ENCODE measurements at regions not wholly inside any gene's neighbourhood (a gene's known extent, or its start where the extent isn't known, plus 50 kb on each side); places are given as distances from the start of the nearest gene placed in this dataset.

GRCh38 chr1:88175120-88175630 lies 508.9 kb upstream of the PKN2 start:
- TF ChIP-seq CTCF (IDR thresholded peaks at IDR 0.05) = no peak
- TF ChIP-seq NFE2L1 (CRISPR knock-in tag; IDR thresholded peaks at IDR 0.05) = no peak
- TF ChIP-seq USF2 (CRISPR knock-in tag; IDR thresholded peaks at IDR 0.05) = no peak
- no peak for TF ChIP-seq FOXJ3 (CRISPR knock-in tag; IDR thresholded peaks at IDR 0.05; ENCODE audit: borderline replicate concordance)
- TF ChIP-seq ATF1 (CRISPR knock-in tag; IDR thresholded peaks at IDR 0.05) = no peak
- TF ChIP-seq CBFB (CRISPR knock-in tag; IDR thresholded peaks at IDR 0.05; ENCODE audit: low read depth) = no peak
- TF ChIP-seq ZNF138 (CRISPR knock-in tag; conservative IDR thresholded peaks at IDR 0.05) = no peak
- no peak for TF ChIP-seq NFYB (CRISPR knock-in tag; conservative IDR thresholded peaks at IDR 0.05; ENCODE audit: low read depth)
- no peak for TF ChIP-seq ZNF396 (CRISPR knock-in tag; IDR thresholded peaks at IDR 0.05; ENCODE audit: borderline replicate concordance)
- no peak for TF ChIP-seq TCF7 (CRISPR knock-in tag; IDR thresholded peaks at IDR 0.05; ENCODE audit: low read depth)
